HepG2 (cell line): ENCODE measurements at regions not wholly inside any gene's neighbourhood (a gene's known extent, or its start where the extent isn't known, plus 50 kb on each side); places are given as distances from the start of the nearest gene placed in this dataset.

ENCODE experiments used
- ARNT ChIP-seq: fragments of 450-650 bp; IDR thresholded peaks from 2 replicates; pipeline ENCODE4 v1.6.1; 2017
- CBFB ChIP-seq: sonication (generic); formaldehyde crosslinking; IDR thresholded peaks from 2 replicates; pipeline ENCODE4 v1.4.0; 2020; ENCODE audit warnings: missing genetic modification reagents
- CEBPB ChIP-seq: IDR thresholded peaks from 2 replicates; pipeline ENCODE4 v1.6.1; 2011; ENCODE audit warnings: low read depth, low read length, improper control_type of control experiment, borderline replicate concordance
- HMGA1 ChIP-seq: sonication (generic); formaldehyde crosslinking; conservative IDR thresholded peaks from 2 replicates; pipeline ENCODE4 v1.4.0; 2020; ENCODE audit warnings: missing genetic modification reagents
- KLF13 ChIP-seq: sonication (generic); formaldehyde crosslinking; IDR thresholded peaks from 2 replicates; pipeline ENCODE4 v1.4.0; 2020; ENCODE audit warnings: mild to moderate bottlenecking, missing genetic modification reagents
- NFYB ChIP-seq: sonication (generic); formaldehyde crosslinking; IDR thresholded peaks from 2 replicates; pipeline ENCODE4 v1.4.0; 2020; ENCODE audit warnings: missing genetic modification reagents
- PTBP1 ChIP-seq: fragments of 200-400 bp; formaldehyde crosslinking; IDR thresholded peaks from 2 replicates; pipeline ENCODE4 v1.6.1; 2018; ENCODE audit warnings: low read length, low read depth; ENCODE audit not compliant: poor library complexity, severe bottlenecking
- XRCC5 ChIP-seq: fragments of 200-400 bp; formaldehyde crosslinking; optimal IDR thresholded peaks from 2 replicates; pipeline ENCODE3; 2017; ENCODE audit warnings: mild to moderate bottlenecking, low read length
- ZMAT3 ChIP-seq: sonication (generic); formaldehyde crosslinking; conservative IDR thresholded peaks from 2 replicates; pipeline ENCODE4 v1.7.0; 2021; ENCODE audit warnings: missing genetic modification reagents
- TF ChIP-seq, protein P1 (sequence below), 2 experiments: IDR thresholded peaks; 2 replicates each; pipeline ENCODE4 v1.6.1; 2011 to 2012; ENCODE audit warnings: low read length in 2 of 2, borderline replicate concordance in 1 of 2, low read depth in 1 of 2, mild to moderate bottlenecking in 1 of 2, moderate library complexity in 1 of 2
- TF ChIP-seq, protein P2 (sequence below): sonication (generic); formaldehyde crosslinking; IDR thresholded peaks from 2 replicates; pipeline ENCODE4 v1.4.0; 2020; ENCODE audit warnings: missing genetic modification reagents, borderline replicate concordance
- TF ChIP-seq, protein P3 (sequence below): fragments of 450-650 bp; IDR thresholded peaks from 2 replicates; pipeline ENCODE4 v1.6.1; 2017; ENCODE audit warnings: mild to moderate bottlenecking

DNA sequence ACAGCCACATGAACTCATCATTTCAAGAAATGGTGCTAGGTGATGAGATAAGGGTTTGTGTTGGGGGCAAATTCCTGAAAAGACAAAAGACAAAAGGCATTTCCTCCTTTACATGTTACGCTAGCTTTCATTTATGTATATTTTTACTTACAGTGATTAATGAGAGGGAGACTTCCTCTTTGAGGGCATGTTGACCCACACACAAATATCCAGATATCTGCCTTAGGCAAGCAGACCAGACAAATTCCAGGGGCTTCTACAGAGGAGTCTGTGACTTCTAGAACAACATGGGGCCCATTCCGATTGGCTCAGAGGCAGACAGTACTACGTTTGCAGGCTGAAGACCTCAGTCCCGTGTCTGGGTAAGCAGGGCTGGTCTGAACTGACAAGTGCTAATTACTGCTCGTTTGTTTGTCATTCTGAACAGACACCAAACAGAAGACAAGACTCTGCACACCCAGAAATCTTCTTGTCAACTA is 74.8 kb upstream of the ST6GAL2 start (continued):
- TF ChIP-seq ZMAT3 (CRISPR knock-in tag) (no peak), XRCC5 (no peak), PTBP1 (no peak), KLF13 (CRISPR knock-in tag) (no peak), CBFB (CRISPR knock-in tag) (no peak), HMGA1 (CRISPR knock-in tag) (no peak), NFYB (CRISPR knock-in tag) (no peak), ARNT (no peak), CEBPB (no peak)
- TF ChIP-seq, protein P1, sequence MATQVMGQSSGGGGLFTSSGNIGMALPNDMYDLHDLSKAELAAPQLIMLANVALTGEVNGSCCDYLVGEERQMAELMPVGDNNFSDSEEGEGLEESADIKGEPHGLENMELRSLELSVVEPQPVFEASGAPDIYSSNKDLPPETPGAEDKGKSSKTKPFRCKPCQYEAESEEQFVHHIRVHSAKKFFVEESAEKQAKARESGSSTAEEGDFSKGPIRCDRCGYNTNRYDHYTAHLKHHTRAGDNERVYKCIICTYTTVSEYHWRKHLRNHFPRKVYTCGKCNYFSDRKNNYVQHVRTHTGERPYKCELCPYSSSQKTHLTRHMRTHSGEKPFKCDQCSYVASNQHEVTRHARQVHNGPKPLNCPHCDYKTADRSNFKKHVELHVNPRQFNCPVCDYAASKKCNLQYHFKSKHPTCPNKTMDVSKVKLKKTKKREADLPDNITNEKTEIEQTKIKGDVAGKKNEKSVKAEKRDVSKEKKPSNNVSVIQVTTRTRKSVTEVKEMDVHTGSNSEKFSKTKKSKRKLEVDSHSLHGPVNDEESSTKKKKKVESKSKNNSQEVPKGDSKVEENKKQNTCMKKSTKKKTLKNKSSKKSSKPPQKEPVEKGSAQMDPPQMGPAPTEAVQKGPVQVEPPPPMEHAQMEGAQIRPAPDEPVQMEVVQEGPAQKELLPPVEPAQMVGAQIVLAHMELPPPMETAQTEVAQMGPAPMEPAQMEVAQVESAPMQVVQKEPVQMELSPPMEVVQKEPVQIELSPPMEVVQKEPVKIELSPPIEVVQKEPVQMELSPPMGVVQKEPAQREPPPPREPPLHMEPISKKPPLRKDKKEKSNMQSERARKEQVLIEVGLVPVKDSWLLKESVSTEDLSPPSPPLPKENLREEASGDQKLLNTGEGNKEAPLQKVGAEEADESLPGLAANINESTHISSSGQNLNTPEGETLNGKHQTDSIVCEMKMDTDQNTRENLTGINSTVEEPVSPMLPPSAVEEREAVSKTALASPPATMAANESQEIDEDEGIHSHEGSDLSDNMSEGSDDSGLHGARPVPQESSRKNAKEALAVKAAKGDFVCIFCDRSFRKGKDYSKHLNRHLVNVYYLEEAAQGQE (IDR thresholded peaks at IDR 0.05; ENCODE audit: borderline replicate concordance in 1 of 2, low read depth in 1 of 2, low read length in 2 of 2), result no peak
- TF ChIP-seq, protein P2, sequence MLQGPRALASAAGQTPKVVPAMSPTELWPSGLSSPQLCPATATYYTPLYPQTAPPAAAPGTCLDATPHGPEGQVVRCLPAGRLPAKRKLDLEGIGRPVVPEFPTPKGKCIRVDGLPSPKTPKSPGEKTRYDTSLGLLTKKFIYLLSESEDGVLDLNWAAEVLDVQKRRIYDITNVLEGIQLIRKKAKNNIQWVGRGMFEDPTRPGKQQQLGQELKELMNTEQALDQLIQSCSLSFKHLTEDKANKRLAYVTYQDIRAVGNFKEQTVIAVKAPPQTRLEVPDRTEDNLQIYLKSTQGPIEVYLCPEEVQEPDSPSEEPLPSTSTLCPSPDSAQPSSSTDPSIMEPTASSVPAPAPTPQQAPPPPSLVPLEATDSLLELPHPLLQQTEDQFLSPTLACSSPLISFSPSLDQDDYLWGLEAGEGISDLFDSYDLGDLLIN (CRISPR knock-in tag), result no peak
- TF ChIP-seq, protein P3, sequence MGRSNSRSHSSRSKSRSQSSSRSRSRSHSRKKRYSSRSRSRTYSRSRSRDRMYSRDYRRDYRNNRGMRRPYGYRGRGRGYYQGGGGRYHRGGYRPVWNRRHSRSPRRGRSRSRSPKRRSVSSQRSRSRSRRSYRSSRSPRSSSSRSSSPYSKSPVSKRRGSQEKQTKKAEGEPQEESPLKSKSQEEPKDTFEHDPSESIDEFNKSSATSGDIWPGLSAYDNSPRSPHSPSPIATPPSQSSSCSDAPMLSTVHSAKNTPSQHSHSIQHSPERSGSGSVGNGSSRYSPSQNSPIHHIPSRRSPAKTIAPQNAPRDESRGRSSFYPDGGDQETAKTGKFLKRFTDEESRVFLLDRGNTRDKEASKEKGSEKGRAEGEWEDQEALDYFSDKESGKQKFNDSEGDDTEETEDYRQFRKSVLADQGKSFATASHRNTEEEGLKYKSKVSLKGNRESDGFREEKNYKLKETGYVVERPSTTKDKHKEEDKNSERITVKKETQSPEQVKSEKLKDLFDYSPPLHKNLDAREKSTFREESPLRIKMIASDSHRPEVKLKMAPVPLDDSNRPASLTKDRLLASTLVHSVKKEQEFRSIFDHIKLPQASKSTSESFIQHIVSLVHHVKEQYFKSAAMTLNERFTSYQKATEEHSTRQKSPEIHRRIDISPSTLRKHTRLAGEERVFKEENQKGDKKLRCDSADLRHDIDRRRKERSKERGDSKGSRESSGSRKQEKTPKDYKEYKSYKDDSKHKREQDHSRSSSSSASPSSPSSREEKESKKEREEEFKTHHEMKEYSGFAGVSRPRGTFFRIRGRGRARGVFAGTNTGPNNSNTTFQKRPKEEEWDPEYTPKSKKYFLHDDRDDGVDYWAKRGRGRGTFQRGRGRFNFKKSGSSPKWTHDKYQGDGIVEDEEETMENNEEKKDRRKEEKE, result no peak
- TF ChIP-seq, all 625 proteins: peak for 0
